Uterus (tissue), 3 donors: ENCODE measurements at regions not wholly inside any gene's neighbourhood (a gene's known extent, or its start where the extent isn't known, plus 50 kb on each side); places are given as distances from the start of the nearest gene placed in this dataset.

ENCODE experiments used
- DNase-seq, 2 donors: peaks; one replicate each; pipeline ENCODE4 v3.0.0-alpha.2; 2019 to 2020
- H3K27ac ChIP-seq, 2 donors: fragments of 200-600 bp; sonication (generic); 1 replicate in 1 of 2; 2 replicates in 1 of 2; pipeline ENCODE4 v1.5.1; 2016 to 2018
- H3K27me3 ChIP-seq, 2 donors: fragments of 200-600 bp; sonication (generic); one replicate each; pipeline ENCODE4 v1.5.1; 2018 to 2019; ENCODE audit warnings: control low read depth in 1 of 2
- H3K36me3 ChIP-seq, 2 donors: fragments of 200-600 bp; sonication (generic); one replicate each; pipeline ENCODE4 v1.5.1; 2019; ENCODE audit warnings: control low read depth in 1 of 2
- H3K4me1 ChIP-seq, 2 donors: fragments of 200-600 bp; sonication (generic); one replicate each; pipeline ENCODE4 v1.5.1; 2018 to 2019; ENCODE audit warnings: control low read depth in 1 of 2
- H3K4me3 ChIP-seq, 2 donors: fragments of 200-600 bp; sonication (generic); 1 replicate in 1 of 2; 2 replicates in 1 of 2; pipeline ENCODE4 v1.5.1; 2018 to 2019; ENCODE audit warnings: mild to moderate bottlenecking in 1 of 2
- H3K9me3 ChIP-seq, 2 donors: fragments of 200-600 bp; sonication (generic); one replicate each; pipeline ENCODE4 v1.5.1; 2019; ENCODE audit warnings: control low read depth in 1 of 2
- POLR2A ChIP-seq, 2 donors: fragments of 450-650 bp; IDR thresholded peaks; one replicate each; pipeline ENCODE4 v1.6.1; 2016; ENCODE audit warnings: antibody characterized with exemption in 2 of 2, mild to moderate bottlenecking in 1 of 2, moderate library complexity in 1 of 2
- intact Hi-C: fragments of 100-400 bp; cut with DNase I; formaldehyde crosslinking; loops from one replicate; pipeline ENCODE4 v1.15.1; 2023; ENCODE audit warnings: low total_unique reads
- TF ChIP-seq, protein P1 (sequence below), 4 experiments: fragments of 200-600 bp in 2 of 4; fragments of 450-650 bp in 2 of 4; sonication (generic) in 2 of 4; IDR thresholded peaks; one replicate each; pipeline ENCODE4 v1.5.1; 2016 to 2019; ENCODE audit warnings: antibody characterized with exemption in 4 of 4, mild to moderate bottlenecking in 2 of 4, moderate library complexity in 1 of 4
- donor health status: DM: yes; HTN: yes; CAD: no.

DNA sequence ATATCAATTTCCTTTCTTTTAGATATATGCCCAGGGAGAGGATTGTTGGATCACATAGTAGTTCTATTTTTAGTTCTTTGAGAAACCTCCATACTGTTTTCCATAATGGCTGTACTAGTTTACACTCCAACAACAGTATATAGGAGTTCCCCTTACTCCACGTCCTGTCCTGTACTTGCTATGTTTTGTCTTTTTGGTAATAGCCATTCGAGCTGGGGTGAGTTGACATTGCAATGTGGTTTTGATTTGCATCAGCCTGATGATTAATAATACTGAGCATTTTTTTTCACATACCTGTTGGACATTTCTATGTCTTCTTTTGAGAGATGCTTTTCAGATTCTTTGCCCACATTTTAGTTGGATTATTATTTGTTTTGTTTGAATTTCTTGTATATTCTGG lies 445.9 kb downstream of the NTRK2 start:
- H3K4me3 ChIP-seq, result no peak overlapping the region
- no peaks in the 10 kb centered on the region for H3K9me3 ChIP-seq
- TF ChIP-seq POLR2A (IDR thresholded peaks at IDR 0.05), result no peak
- TF ChIP-seq, protein P1, sequence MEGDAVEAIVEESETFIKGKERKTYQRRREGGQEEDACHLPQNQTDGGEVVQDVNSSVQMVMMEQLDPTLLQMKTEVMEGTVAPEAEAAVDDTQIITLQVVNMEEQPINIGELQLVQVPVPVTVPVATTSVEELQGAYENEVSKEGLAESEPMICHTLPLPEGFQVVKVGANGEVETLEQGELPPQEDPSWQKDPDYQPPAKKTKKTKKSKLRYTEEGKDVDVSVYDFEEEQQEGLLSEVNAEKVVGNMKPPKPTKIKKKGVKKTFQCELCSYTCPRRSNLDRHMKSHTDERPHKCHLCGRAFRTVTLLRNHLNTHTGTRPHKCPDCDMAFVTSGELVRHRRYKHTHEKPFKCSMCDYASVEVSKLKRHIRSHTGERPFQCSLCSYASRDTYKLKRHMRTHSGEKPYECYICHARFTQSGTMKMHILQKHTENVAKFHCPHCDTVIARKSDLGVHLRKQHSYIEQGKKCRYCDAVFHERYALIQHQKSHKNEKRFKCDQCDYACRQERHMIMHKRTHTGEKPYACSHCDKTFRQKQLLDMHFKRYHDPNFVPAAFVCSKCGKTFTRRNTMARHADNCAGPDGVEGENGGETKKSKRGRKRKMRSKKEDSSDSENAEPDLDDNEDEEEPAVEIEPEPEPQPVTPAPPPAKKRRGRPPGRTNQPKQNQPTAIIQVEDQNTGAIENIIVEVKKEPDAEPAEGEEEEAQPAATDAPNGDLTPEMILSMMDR (IDR thresholded peaks at IDR 0.05), result no peak
- no peak for DNase-seq
- no peaks in the 10 kb centered on the region for H3K27me3 ChIP-seq
- intact Hi-C loops, result no loop called here
- H3K27ac ChIP-seq, result no peak overlapping the region
- no peaks in the 10 kb centered on the region for H3K36me3 ChIP-seq
- H3K4me1 ChIP-seq, result no peaks in the 10 kb centered on the region

DNA sequence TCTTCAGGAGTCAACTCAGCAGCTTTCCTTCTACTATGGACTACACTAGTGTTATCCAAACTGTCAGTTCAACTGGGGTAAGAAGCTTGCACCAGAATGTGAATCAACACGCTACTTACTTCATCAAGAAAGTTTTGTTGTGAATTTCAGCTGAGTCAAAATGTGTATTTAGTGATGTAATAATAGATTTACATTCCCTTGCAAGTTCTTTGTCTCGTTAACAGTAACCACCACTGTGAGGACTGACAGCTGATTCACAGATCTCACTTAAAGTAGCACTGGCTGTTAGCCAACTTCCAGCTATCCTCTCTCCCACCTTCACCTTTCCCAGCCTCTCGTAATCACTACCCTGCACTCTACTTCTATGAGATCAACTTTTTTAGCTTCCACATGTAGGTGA lies 445.3 kb downstream of the NTRK2 start:
- no peak for TF ChIP-seq POLR2A (IDR thresholded peaks at IDR 0.05)
- TF ChIP-seq, protein P1 (IDR thresholded peaks at IDR 0.05), result no peak
- Histone ChIP-seq H3K4me1 (no peaks in the 10 kb centered on the region), H3K4me3 (no peak overlapping the region), H3K36me3 (no peaks in the 10 kb centered on the region), H3K9me3 (no peaks in the 10 kb centered on the region), H3K27ac (no peak overlapping the region), H3K27me3 (no peaks in the 10 kb centered on the region)
- intact Hi-C loops, result no loop called here
- DNase-seq, result no peak

DNA sequence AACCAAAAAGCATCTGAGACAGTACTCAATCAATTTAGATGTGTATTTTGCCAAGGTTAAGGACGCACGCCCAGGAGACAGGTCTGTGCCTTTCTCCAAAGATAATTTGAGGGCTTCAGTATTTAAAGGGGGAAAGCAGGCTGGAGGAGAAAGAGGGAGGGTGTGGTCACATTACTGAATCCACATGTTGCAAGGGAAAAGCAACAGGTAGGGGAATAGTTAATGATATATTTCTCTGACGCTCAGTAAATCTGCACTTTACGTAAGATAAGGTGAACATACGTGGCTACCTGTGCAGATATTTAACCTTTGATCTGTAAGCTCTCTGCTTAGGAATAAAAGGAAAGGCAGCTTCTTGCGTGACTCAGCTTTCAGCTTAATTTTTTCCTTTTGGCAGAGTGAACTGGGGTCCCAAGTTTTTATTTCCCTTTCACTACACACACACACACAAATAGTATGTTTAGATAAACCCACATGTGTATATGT lies 443.4 kb downstream of the NTRK2 start:
- H3K9me3 ChIP-seq, result no peaks in the 10 kb centered on the region
- no peak overlapping the region for H3K4me3 ChIP-seq
- intact Hi-C loops, result no loop called here
- no peaks in the 10 kb centered on the region for H3K36me3 ChIP-seq
- H3K4me1 ChIP-seq, result no peaks in the 10 kb centered on the region
- no peaks in the 10 kb centered on the region for H3K27me3 ChIP-seq
- no peak overlapping the region for H3K27ac ChIP-seq
- no peak for DNase-seq
- no peak for TF ChIP-seq POLR2A (IDR thresholded peaks at IDR 0.05)
- TF ChIP-seq, protein P1 (IDR thresholded peaks at IDR 0.05), result no peak

DNA sequence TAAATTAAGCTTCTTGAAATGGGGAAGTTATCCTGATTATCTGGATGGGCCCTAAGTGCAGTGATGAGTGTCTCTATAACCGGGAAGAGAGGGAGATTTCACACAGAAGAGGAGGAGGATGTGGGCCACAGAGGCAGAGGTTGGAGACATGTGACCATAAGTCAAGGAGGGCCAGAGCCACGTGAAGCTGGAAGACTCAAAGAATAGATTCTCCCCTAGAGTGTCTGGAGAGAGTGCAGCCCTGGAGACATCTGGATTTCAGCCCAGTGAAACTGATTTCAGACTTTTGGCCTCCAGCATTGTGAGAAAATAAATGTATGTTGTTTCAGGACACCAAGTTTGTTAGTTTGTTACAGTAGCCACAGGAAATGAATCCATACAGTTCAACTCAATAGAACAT lies 442.9 kb downstream of the NTRK2 start:
- H3K36me3 ChIP-seq, result no peaks in the 10 kb centered on the region
- intact Hi-C loops, result no loop called here
- TF ChIP-seq, protein P1 (IDR thresholded peaks at IDR 0.05), result no peak
- TF ChIP-seq POLR2A (IDR thresholded peaks at IDR 0.05), result no peak

DNA sequence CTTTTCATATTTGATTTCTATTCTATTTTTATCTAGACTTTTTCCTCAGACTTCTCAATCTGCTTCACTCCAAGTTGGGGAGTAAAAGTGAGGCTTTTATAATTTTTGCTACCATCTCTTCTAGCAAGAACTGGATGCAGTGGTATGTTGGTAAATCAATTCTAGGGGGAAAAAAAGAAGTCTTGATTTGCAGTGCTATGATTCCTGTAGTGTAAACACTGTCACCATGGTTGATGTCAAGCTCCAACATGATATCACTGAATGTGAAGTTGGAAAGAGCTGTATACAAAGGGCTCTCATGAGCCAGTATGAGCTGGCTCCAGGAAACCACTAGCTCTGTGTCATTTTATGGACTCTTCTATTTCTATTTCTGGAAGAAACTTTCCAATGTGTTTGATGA lies 439.2 kb downstream of the NTRK2 start:
- no peaks in the 10 kb centered on the region for H3K9me3 ChIP-seq
- intact Hi-C loops, result no loop called here
- TF ChIP-seq, protein P1 (IDR thresholded peaks at IDR 0.05), result no peak
- no peak for TF ChIP-seq POLR2A (IDR thresholded peaks at IDR 0.05)
- no peaks in the 10 kb centered on the region for H3K27me3 ChIP-seq
- no peak for DNase-seq
- no peaks in the 10 kb centered on the region for H3K36me3 ChIP-seq
- no peak overlapping the region for H3K4me3 ChIP-seq
- H3K4me1 ChIP-seq, result no peaks in the 10 kb centered on the region
- H3K27ac ChIP-seq, result no peak overlapping the region

More for the DNA sequence above, 442.9 kb downstream of the NTRK2 start:
- Histone ChIP-seq H3K27ac (no peak overlapping the region), H3K9me3 (no peaks in the 10 kb centered on the region), H3K27me3 (no peaks in the 10 kb centered on the region), H3K4me1 (no peaks in the 10 kb centered on the region), H3K4me3 (no peak overlapping the region)
- DNase-seq, result no peak
